RPMI8226 (cell line): ENCODE measurements at regions not wholly inside any gene's neighbourhood (a gene's known extent, or its start where the extent isn't known, plus 50 kb on each side); places are given as distances from the start of the nearest gene placed in this dataset.

Source experiments
- DNase-seq: peaks from one replicate; pipeline ENCODE4 v3.0.0-alpha.2; 2015

DNA sequence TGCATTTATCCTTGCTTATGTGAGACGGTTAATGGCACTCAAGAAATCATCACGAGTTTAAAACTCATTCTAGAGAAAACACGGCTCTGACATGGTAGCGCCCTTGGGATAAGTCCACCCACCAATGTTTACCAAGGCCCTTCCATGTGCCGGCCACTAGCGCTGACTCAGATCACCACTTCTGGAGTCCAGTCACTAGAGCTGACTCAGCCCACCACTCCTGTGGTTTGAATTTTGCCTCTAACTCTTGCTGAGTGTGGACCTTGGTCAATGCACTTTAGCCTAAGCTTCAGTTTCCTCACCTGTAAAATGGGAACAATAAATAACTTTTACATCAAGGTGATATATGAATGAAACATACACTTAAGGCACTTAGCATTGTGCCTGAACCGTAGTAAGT is 358.4 kb upstream of the PROK2 start:
- no peak for DNase-seq

DNA sequence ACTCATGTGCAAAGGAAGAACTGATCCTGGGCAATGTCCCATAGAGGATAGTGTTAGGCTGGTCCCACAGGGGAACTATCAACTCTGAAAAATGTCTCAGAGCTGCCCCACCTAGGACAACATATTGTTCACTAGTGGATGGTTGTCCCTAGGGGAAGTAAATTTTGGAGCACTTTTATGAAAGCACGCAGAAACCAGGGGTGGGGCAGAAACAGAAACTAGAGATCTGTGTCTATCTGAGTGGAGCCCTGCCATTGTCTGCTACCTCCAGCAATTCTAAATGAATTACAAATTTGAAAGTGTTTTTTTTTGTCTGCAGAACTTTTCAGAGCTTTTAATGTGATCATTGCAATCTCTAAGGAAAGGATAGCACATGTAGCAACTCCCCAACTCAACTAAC is 357.1 kb upstream of the PROK2 start:
- DNase-seq, result no peak

DNA sequence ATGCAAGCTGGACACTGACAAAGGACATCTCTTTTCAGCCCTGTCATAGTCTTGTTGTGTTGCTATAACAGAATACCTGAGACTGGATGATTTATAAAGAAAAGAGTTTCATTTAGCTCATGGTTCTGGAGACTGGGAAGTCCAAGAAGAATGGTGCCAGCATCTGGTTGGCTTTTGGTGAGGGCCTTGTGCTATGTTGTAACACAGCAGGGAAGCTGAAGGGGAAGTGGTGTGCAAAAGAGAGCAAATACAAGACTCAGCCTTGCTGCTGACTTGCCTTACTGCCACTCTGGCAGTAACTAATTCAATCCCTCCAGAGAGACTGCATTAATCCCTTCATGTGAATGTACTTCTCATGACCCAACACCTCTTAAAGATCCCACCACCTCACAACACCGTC is 356.3 kb upstream of the PROK2 start:
- no peak for DNase-seq

DNA sequence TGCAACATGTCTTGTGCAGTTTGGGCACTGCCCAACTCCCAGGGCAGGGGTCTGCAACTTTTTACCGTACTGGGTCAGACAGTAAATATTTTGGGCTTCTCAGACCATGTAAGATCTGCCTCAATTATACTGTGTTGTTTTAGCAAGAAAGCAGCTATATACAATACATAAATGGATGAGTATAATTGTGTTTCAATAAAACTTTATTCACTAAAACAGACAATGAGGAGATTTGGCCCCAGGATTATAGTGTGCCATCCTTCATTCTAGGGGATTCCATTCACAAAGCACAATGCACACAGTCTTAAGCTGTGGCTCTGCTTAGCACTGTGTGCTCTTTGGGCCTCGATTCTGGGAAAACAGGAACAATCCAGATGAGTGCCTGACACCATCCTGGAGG is 354.4 kb upstream of the PROK2 start:
- no peak for DNase-seq

DNA sequence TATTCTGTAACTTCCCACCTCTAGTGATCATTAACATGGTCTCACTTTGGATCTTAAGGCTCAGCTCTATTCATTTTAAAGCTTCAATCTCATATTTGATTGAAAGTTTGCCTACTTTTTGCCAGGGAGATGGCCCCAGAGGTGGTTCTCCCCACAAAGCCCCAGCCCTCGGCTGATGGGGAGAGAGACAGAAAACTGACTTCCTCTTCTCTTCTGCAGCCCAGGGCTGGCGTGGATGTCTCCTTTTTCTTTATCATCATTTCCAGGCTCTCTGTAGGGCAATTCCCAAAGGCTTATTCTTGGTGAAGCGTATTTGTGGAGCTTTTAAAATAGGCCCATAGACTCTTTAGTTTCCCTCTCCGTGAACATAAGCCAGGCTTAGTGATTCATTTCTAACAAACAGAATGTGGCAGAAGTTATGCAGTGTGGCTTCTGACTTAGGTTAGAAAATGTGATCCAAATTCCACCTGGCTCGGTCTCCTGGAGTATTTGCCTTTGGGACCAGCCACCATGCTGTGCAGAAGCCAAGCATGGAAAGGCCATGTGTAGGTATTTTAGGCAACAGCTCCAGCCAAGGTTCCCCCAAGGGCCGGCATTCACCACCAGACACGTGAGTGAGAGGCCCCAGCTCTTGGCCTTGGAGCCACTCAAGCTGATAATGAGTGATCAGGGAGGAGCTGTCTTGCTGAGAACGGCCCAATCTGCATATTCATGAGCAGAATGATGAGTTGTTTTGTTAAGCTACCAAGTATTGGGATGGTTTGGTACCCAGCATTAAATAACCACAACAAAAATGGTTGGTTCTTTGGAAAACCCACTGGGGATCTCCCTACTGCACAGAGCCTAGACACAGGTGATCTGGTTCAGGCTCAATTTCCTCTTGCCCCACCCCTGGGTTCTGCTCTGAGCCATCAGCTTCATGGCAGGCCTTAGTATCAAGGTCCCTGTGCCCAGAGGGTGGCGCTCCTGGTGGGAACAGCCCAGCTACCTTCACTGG is 353.2 kb upstream of the PROK2 start:
- no peak for DNase-seq

DNA sequence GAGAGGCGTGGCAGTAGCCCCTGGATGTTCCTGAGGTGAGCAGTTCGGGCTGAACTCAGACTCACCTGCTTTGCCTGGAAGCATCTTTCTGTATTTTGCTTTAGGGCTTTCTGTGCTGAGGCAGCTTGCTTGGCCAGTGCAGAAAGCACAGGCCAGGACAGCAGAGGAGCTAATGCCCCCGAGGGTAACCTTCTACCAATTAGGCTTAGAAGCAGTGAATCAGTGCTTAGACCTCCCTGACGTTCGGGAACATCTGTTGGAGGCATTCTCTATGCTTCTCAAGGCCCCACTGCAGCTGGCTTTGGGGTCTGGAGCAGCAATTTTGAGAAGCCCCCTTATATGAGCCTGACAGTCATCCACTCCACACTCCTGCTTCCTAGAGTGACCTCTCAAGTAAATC is 350.7 kb upstream of the PROK2 start:
- no peak for DNase-seq

DNA sequence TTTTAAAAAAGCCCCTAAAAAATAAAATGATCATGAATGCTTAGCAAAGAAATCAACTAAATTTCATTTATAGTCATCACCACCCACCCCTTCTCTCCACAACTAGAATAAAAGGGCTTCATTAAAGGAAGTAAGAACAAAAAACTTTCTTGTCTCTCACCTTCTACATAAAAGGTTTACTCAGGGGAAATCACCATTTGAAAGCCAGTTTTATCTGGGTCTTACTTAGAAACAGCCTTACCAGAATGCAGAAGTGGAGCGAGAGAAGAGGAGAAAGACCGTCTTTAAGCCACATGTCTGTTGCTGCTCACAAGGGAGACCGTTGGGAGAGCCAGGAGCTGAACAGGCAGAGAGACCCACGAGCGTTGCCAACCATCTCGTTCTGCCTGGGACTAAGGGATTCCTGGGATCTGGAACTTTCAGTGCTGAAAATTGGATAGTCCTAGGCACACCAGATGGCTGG is 350.1 kb upstream of the PROK2 start:
- no peak for DNase-seq

DNA sequence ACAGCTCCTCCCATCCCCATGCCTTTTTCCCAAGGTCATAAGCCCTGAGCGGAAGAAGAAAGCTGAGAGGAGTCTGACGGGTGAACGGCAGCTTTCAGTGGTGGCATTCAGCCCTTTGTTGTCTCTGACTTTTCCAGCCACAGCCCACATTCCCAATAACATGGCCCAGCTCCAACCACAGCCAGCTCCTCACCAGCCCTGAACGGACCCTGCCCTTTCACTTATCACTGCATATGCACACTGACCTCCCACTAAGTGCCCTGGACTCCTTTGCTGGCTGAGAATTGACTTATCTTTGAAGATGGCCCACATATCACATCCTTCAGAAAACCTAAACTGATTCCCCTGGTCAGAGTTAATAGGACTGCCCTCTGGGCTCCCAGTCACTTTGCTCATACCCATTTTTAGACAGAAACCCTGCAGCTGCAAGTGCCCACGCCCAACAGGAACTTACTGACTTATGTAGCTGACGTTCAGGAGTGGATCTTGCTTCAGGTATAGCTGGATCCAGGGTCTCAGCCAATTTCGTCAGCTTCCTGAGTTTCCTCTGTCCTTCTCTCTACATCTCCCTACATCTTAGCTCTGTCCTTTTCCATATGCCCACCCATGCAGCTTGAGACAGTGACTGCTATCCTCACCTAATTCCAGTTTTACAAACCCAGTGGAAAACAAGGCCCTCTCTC is 348.5 kb upstream of the PROK2 start:
- no peak for DNase-seq

DNA sequence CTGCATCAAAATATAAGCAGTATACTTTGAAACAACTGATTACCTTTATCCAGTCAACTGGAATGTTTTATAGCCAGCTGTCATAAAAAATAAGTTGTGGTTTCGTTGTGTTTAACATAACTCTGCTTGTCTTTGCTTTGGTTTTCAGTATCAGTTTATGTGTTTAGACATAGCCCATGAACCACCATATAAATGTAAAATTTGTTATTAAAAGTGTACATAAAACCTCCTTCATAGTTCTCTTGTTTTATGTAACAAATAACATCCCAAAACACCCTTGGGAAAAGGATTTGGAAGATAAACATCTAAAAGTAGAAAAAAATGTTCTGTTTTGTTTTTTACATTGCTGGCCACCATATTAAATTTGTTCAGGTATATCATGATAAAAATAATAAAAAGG is 347.0 kb upstream of the PROK2 start:
- no peak for DNase-seq

DNA sequence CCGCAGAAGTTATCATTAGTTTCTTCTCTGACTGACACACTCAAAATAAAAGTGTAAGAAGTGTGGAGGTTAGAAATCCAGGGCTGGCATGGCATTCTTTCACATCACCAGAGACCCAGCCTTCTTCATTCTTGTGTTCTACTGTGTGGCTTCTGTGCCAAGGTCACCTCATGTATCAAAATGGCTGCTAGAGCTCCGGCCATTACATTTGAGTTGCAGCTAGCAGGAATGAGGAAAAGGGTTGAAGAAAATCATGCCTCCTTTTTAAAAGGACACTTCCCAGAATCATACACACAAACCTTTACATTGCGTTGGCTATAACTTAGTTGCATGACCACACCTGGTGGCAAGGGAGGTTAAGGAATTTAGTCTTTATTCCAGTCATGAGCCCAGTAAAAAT is 345.6 kb upstream of the PROK2 start:
- no peak for DNase-seq

DNA sequence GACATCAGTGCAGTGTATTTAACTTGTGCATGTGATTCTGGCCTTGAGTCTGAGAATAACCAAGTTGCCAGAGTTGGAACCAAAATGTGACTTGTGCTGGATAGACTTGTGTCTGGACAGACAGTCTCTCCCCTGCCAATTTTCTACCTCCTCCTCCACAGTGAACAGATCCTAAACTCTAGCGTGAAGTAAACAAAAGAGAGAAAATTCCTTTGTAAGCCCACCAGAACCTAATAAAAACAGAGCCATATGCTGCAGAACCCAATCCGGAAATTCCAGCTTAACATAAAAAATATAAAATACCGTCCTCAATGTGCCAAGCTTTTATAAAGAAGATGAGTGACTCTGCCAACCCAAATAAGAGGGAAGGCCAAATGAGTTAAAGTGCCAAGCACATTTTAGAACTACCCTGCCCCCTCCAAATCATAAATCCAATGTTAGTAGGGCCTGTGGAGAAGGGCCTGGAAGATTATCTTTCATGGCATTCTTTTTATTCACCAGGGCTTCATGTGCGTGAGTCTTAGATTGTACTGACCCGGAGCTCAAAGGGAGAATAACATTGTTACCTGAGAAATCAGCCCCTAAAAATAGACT is 344.6 kb upstream of the PROK2 start:
- no peak for DNase-seq

DNA sequence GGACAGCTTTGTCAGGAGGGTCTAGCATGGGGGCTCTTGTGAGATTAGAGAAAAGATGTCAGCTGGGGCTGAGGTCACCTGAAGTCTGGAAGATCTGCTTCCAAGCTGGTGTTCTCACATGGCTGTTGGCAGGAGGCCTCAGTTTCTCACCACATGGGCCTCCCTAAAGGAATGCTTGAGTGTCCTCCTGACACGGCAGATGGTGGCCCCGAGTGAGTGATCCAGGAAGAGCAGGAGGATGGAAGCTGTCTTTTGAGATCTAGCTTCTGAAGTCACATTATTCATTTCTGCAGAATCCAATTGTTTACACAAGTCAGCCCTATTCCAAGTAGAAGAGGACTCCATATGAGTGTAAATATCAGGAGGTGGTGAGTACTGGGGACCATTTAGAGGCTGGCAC is 344.0 kb upstream of the PROK2 start:
- DNase-seq, result no peak

DNA sequence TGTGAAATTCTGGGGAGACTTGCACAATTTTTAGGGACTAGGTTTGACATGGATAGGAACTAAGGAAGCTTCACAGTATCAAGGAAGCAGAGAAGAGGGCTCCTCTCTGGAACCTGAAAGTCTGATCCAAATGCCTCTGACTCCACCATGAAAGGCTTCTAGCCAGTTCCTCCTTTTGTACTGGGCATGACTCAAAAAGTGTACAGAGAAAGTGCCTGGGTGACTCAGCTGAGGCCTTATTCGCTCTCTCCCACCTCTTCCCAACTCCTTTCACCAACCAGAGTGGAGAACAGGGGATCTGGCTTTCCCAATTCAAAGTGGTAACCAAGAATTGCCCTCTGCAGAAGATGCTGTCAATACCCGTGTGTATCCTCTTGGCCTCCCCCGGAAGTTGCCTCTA is 342.9 kb upstream of the PROK2 start:
- DNase-seq, result no peak

DNA sequence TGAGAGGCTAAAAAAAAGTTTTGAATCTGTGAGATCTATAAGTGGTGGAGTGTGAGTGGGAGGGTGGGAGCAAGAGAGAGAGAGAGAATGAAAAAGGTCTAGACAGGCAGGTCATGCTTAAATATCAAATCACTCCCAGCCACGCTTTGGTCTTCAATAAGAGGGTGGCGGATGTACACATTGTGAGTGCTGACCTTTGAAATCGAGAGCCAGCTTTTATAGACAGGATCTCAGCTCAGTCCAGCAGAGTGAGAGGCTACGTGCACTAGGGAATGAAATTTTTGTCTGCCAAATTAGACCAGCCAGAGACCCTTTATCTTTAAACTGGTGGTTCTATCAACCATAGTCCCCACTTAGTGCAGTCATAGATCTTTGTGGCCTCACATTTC is 342.3 kb upstream of the PROK2 start:
- DNase-seq, result no peak

DNA sequence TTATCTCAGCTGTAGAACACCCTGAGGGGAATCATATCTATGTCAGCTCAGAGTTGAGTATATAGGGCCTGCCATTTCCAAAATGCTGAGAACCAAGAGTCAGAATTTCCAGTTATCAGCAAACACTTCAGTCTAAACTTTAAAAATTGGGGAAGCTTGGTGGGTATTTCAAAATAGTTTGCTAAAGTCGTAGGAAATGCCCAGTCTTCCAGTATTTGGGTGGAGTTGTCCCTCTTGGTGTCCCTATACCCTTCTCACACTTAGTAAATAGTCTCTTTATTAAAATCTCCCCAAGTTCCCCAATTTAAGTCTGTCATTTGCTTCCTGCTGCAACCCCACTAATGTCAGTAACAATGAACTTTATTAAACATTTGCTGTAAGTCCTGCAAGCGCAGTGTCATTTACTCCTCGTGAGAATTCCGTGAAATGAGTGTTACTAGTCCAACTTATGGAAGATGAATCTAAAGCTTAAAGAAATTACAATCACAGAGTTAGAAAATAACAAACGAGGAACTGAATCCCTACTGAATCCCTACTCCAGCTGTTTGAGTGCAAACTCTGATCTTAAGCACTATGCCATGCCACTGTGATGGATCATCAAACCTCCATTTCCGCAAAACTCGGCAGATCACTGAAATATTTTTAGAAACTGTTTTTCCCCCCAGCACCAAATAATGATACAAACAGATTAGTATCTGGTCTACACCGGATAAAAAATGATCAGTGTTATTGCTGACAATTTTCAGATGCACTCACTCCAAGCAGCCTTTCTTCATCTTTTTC is 341.7 kb upstream of the PROK2 start:
- no peak for DNase-seq

DNA sequence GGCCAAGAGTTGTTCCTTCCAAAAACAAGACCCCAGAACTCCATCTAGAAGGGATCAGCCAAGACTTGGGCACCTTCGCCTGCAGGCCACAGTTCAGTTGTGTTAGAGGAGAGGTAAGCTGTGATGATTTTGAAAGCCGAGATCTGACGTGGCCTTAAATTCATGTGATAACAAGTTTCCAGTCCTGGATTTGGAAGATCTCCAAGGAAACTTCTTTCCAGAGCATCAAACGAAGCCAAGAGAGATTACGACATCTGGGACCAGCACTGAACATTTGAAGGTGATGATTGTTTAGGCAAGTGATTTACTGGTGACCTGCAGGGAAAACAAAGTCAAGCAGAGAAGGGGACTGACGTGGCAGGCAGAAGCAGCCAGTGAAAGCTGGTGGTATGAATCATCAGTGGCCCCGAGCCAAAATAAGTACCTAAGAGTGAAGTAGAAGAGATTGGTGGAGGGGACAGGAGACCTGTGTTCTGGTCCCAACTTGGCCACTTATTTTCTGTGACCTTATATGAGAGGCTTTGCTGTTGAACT is 339.0 kb upstream of the PROK2 start:
- no peak for DNase-seq

DNA sequence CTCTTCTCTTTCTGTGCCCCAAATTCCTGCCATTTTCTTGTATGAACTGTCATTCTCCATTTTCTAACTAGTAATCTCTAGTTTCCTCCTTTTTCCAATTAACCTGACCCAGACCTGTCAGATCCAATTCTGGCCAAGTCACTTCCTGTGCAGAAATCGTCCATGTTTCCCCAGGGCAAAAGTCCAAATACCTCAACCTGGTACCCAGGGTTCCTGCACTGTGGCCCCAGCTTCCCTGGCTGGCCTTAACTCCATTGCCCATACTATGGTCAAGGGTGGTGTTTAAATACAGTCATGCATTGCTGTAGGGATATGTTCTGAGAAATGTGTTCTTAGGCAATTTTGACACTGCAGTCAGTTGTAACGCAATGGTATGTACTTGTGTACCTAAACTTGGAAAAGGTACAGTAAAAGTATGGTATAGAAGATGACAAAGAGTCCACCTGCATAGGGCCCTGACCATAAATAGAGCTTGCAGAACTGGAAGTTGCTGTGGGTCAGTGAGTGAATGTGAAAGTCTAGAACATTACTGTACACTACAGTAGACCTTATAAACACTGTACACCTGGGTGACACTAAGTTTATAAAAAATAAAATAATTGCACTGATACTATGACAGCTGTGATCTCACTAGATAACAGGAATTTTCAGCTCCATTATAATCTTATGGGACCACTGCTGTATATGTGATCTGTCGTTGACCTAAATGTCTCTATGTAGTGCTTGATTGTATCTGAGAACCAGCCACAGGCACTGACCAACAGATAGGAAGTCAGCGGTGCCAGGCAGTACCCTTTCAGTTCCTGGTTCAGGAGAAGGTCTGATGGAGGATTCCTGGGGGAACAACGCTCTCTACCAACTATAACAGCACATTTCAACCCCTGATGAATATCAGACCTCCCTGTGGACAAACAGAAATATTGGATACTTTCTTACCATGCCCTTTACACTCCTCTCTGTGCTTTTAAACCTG is 336.1 kb upstream of the PROK2 start:
- no peak for DNase-seq

DNA sequence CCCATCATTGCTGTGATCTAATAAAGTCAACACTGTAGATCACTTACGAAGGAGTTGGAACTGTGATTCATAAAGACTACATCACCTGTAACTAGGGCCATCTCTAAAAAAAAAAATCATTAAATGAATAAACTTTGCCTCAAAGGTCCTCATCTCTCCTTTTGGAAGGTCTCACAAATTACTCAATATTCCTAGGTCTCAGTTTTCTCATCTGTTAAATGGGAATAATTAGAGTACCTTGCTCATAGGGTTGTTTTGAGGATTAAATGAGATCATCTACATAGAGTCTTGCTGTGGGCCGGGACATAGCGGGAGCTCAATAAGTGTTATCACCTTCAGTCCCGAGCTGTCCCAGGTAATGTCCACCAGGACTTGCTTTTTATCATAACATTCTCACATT is 335.1 kb upstream of the PROK2 start:
- no peak for DNase-seq

DNA sequence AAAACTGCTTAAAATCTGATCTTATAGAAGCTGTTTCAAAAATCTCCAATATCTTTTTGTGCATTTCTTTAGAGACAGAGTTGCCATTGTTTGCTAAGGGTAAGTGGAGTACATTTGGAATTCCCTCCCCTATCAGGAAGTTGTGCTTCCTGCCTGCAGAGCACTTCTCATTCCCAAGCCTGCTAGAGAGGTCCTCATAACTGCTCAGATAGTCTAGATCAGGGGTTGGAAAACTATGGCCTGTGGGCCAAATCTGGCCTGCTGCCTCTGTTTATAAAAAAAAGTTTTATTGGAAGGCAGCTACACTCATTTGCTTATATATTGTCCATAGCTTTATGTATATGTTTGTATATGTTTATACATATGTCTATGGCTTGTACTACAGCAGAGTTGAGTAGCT is 333.7 kb upstream of the PROK2 start:
- no peak for DNase-seq

DNA sequence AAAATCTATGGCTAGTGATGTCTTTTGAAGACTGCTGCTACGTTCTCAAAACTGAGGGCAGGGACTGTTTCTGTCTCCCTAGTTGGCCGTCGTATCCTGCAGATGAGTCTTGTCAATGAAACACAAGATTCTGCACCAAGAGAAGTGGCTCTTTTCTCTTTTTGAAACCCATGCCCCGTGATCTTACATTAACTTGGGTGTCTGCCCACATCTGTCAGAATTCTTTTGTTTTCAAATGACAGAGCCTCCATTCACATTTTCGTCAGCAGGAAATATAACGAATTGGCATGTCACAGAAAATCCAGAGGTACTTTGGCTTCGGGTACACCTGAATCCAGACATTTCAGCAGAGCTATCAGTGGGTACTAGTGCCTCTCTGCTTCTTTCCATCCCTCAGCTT is 331.3 kb upstream of the PROK2 start:
- no peak for DNase-seq

DNA sequence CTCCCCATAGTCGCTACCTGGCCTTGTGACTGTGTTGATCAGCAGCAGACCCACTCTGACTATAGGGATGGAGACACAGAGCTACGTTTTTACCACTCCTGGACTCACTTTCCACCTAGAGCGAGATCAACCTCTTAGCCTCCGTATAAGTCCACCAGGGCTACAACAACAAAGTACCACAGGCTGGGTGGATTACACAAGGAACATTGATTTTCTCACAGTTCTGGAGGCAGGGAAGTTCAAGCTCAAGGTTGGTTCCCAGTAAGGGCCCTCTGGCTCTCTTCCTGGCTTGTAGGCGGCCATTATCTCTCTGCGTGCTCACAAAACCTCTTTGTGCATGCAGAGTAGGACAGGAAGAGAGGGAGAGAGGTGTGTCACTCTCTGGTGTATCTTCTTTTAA is 330.4 kb upstream of the PROK2 start:
- DNase-seq, result no peak

DNA sequence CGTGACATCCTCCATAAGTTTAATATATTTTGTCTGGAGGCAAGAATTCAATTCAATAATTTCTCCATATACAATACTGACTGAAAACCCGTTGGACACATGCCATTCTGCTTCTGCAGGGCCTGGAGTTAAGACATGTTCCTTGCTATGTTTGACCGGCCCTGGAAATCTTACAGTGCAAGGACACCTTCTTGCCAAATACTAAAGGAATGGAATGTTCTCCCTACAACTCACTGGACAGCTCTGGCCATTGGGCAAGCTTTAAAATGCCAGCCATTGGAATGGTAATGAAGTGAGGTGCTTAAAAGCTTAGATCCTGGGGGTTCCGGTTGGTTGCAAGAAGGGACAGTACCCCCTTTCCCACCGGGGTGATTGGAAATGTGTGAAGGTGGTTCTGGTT is 329.8 kb upstream of the PROK2 start:
- no peak for DNase-seq
